ENCODE measurements at regions not wholly inside any gene's neighbourhood (a gene's known extent, or its start where the extent isn't known, plus 50 kb on each side); places are given as distances from the start of the nearest gene placed in this dataset.
A peak's percentile ranks its signal among the peaks of the same experiment; 100 is the strongest.

GRCh38 chr9:104287253-104287878 is 193.3 kb downstream of the SMC2 start:
- peak; percentile 2 for DNase-seq (ENCODE audit: low read depth)
- TF ChIP-seq, protein P1, sequence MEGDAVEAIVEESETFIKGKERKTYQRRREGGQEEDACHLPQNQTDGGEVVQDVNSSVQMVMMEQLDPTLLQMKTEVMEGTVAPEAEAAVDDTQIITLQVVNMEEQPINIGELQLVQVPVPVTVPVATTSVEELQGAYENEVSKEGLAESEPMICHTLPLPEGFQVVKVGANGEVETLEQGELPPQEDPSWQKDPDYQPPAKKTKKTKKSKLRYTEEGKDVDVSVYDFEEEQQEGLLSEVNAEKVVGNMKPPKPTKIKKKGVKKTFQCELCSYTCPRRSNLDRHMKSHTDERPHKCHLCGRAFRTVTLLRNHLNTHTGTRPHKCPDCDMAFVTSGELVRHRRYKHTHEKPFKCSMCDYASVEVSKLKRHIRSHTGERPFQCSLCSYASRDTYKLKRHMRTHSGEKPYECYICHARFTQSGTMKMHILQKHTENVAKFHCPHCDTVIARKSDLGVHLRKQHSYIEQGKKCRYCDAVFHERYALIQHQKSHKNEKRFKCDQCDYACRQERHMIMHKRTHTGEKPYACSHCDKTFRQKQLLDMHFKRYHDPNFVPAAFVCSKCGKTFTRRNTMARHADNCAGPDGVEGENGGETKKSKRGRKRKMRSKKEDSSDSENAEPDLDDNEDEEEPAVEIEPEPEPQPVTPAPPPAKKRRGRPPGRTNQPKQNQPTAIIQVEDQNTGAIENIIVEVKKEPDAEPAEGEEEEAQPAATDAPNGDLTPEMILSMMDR (conservative IDR thresholded peaks at IDR 0.05; ENCODE audit: low read depth, low read length) = no peak

DNA sequence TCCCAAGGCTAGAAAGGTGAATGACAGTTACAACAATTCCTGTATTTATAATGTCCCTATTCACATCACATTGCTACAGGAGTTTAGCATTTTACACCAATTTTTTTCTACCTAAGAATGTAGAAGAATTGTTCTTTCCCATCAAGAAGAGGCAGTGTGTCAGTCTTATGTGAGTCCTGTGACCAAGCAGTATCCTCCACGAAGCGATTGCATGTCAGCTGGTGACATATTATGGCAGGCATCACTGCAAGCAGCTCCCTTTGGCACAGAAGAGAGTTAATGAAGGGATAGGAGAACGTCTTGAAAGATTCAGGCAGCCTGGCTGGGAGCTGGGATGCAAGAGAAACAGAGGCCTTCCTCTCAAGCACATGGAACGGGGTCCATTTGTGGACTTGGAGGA is 199.8 kb downstream of the SMC2 start:
- TF ChIP-seq, protein P1 (conservative IDR thresholded peaks at IDR 0.05; ENCODE audit: low read depth, low read length) = no peak
- H3K4me3 ChIP-seq (ENCODE audit: low read depth, low read length) = no peak overlapping the region
- DNase-seq (ENCODE audit: low read depth) = no peak

More at GRCh38 chr9:104287253-104287878, 193.3 kb downstream of the SMC2 start:
- H3K4me3 ChIP-seq (ENCODE audit: low read depth, low read length) = no peak overlapping the region

DNA sequence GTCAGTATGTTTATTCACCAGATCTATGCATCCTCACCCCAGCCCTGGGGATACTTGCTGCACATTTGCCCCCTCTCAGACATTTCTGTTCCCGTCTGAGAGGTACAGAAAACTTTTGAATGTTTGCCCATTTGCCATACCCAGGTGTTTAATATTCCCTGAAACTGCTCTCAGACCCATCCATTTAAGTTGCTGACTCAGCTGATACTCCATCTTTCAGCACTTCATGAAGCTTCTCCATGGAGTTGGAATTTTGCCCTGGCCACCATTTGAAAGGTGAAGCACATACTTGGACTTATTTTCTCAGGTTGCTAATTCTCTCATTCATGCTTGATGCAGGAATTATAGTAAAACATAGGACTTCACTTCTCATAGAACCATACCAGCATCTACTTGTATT is 203.9 kb upstream of the OR13F1 start:
- TF ChIP-seq, protein P1 (conservative IDR thresholded peaks at IDR 0.05; ENCODE audit: low read depth, low read length) = no peak
- no peak overlapping the region for H3K4me3 ChIP-seq (ENCODE audit: low read depth, low read length)
- no peak for DNase-seq (ENCODE audit: low read depth)

- no peak for DNase-seq (ENCODE audit: low read depth)
These were observed 202.3 kb upstream of the OR13F1 start for GRCh38 chr9:104301755-104302154.

DNA sequence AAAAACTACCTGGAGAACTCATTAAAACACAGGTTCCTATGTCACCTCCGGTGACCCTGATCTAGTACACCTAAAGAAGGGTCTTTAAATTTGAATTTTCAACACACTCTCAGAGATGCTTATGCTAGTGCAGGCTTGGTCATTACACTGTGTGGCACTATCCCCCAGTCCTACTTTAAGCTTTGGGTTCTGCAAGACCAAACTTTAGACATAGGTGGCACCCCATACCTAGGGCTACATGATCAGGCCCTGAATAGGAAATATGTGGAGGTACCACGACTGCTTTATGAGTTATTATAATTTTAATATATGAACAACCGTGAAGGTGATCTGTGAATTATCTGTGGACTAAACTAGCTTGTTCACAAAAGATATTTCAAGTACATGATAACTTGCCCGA is 201.3 kb upstream of the OR13F1 start:
- TF ChIP-seq, protein P1 (conservative IDR thresholded peaks at IDR 0.05; ENCODE audit: low read depth, low read length) = no peak
- no peak overlapping the region for H3K4me3 ChIP-seq (ENCODE audit: low read depth, low read length)
- DNase-seq (ENCODE audit: low read depth) = no peak

More at GRCh38 chr9:104301755-104302154, 202.3 kb upstream of the OR13F1 start:
- no peak overlapping the region for H3K4me3 ChIP-seq (ENCODE audit: low read depth, low read length)
- TF ChIP-seq, protein P1 (conservative IDR thresholded peaks at IDR 0.05; ENCODE audit: low read depth, low read length) = no peak

GRCh38 chr9:104304925-104305324 is 199.1 kb upstream of the OR13F1 start:
- H3K4me3 ChIP-seq (ENCODE audit: low read depth, low read length) = no peak overlapping the region
- no peak for DNase-seq (ENCODE audit: low read depth)
- TF ChIP-seq, protein P1 (conservative IDR thresholded peaks at IDR 0.05; ENCODE audit: low read depth, low read length) = no peak

Measured in choroid plexus epithelial cell (primary cell).